Adrenal gland (tissue), 9 donors: ENCODE measurements at regions not wholly inside any gene's neighbourhood (a gene's known extent, or its start where the extent isn't known, plus 50 kb on each side); places are given as distances from the start of the nearest gene placed in this dataset.

Experiments used
- DNase-seq, 7 donors: peaks; one replicate each; pipeline ENCODE4 v3.0.0-alpha.2; 2019 to 2020
- H3K27ac ChIP-seq, 5 donors: fragments of 200-600 bp; sonication (generic) in 4 of 5; 1 replicate in 3 of 5; 2 replicates in 2 of 5; pipeline versions ENCODE4 v1.5.1 to v1.8.0; 2016 to 2020; ENCODE audit warnings: mild to moderate bottlenecking in 1 of 5
- H3K27me3 ChIP-seq: fragments of 200-600 bp; 2 replicates; pipeline ENCODE4 v1.8.0; 2021
- H3K36me3 ChIP-seq, 2 donors: fragments of 200-600 bp; replicated peaks in 1 of 2; 1 replicate in 1 of 2; 2 replicates in 1 of 2; pipeline versions ENCODE4 v1.5.1 to v1.8.0; 2018 to 2022
- H3K4me1 ChIP-seq, 2 donors: fragments of 200-600 bp; replicated peaks in 1 of 2; 1 replicate in 1 of 2; 2 replicates in 1 of 2; pipeline versions ENCODE4 v1.5.1 to v1.8.0; 2018 to 2021
- H3K4me3 ChIP-seq, 4 donors: fragments of 200-600 bp; sonication (generic) in 3 of 4; one replicate each; pipeline ENCODE4 v1.5.1; 2016 to 2018
- H3K9me3 ChIP-seq, 3 donors: fragments of 200-600 bp; sonication (generic) in 1 of 3; replicated peaks in 1 of 3; 1 replicate in 2 of 3; 2 replicates in 1 of 3; pipeline versions ENCODE4 v1.5.1 to v1.8.0; 2016 to 2021
- CTCF ChIP-seq, 6 experiments: fragments of 450-650 bp in 4 of 6; fragments of 200-600 bp in 2 of 6; sonication (generic) in 1 of 6; IDR thresholded peaks; 1 replicate in 5 of 6; 2 replicates in 1 of 6; pipeline versions ENCODE4 v1.5.1 to v1.8.0; 2016 to 2021; ENCODE audit warnings: antibody characterized with exemption in 6 of 6, mild to moderate bottlenecking in 2 of 6, moderate library complexity in 1 of 6
- POLR2A ChIP-seq, 2 donors: fragments of 450-650 bp; IDR thresholded peaks; one replicate each; pipeline ENCODE4 v1.6.1; 2017; ENCODE audit warnings: antibody characterized with exemption in 2 of 2, mild to moderate bottlenecking in 2 of 2, moderate library complexity in 1 of 2
- whole genome bisulfite sequencing, 4 donors: extraction: QIAGEN DNeasy Blood & Tissue Kit in 2 of 4; methylation state at CpG; one replicate each; pipeline versions ENCODE4 v1.1.5 to v1.1.7; 2013 to 2017; 5-methylcytosine and 5-hydroxymethylcytosine counted together
- intact Hi-C, 2 donors: fragments of 100-400 bp; cut with DNase I; formaldehyde crosslinking; loops; one replicate each; pipeline versions ENCODE4 v1.14.1 to v1.15.0; 2022 to 2023
- donor health status: healthy with polysubstance abuse.
- donor health status: Bipolar disorder and iron deficiency.
- donor health status: DM: yes; HTN: yes; CAD: no.
- donor health status: DM: no; HTN: no; CAD: no.
- donor health status: DM: no; HTN: no; CAD: no.

- no peak for DNase-seq
- no peaks in the 10 kb centered on the region for H3K9me3 ChIP-seq
- H3K27me3 ChIP-seq = no peaks in the 10 kb centered on the region
- H3K36me3 ChIP-seq = no peaks in the 10 kb centered on the region
- TF ChIP-seq POLR2A (IDR thresholded peaks at IDR 0.05) = no peak
- TF ChIP-seq CTCF (IDR thresholded peaks at IDR 0.05) = no peak
- intact Hi-C loops = no loop called here
- no peak overlapping the region for H3K4me3 ChIP-seq
- no peak overlapping the region for H3K27ac ChIP-seq
- WGBS, 4 donors = 44 to 63% (median 61%) methylated on average over 3 of the region's 3 CpGs
- H3K4me1 ChIP-seq = no peaks in the 10 kb centered on the region
Observed at GRCh38 chr3:135532021-135532420, 433.5 kb upstream of the PPP2R3A start.

- H3K27ac ChIP-seq = no peak overlapping the region
- no peaks in the 10 kb centered on the region for H3K9me3 ChIP-seq
- no peak overlapping the region for H3K4me3 ChIP-seq
- H3K4me1 ChIP-seq = no peaks in the 10 kb centered on the region
- no peak for DNase-seq
- H3K36me3 ChIP-seq = no peaks in the 10 kb centered on the region
- no peaks in the 10 kb centered on the region for H3K27me3 ChIP-seq
- TF ChIP-seq CTCF (IDR thresholded peaks at IDR 0.05) = no peak
- TF ChIP-seq POLR2A (IDR thresholded peaks at IDR 0.05) = no peak
- 54 to 81% (median 68%) methylated on average over 2 of the region's 2 CpGs for WGBS, 4 donors
- intact Hi-C loops = no loop called here
Observed at GRCh38 chr3:135538123-135538522, 427.4 kb upstream of the PPP2R3A start.

GRCh38 chr3:135539351-135539750 is 426.2 kb upstream of the PPP2R3A start:
- Histone ChIP-seq H3K27me3 (no peaks in the 10 kb centered on the region), H3K4me1 (no peaks in the 10 kb centered on the region), H3K36me3 (no peaks in the 10 kb centered on the region), H3K4me3 (no peak overlapping the region), H3K27ac (no peak overlapping the region), H3K9me3 (no peaks in the 10 kb centered on the region)
- WGBS, 4 donors = 50 to 60% (median 53%) methylated on average over 3 to 4 of the region's 4 CpGs
- intact Hi-C loops = no loop called here
- TF ChIP-seq CTCF (IDR thresholded peaks at IDR 0.05) (no peak), POLR2A (IDR thresholded peaks at IDR 0.05) (no peak)
- DNase-seq = no peak

- Histone ChIP-seq H3K9me3 (no peaks in the 10 kb centered on the region), H3K27ac (no peak overlapping the region), H3K4me1 (no peaks in the 10 kb centered on the region), H3K27me3 (no peaks in the 10 kb centered on the region), H3K36me3 (no peaks in the 10 kb centered on the region), H3K4me3 (no peak overlapping the region)
- WGBS, 4 donors = 82 to 90% (median 83%) methylated on average over 3 of the region's 3 CpGs
- TF ChIP-seq CTCF (IDR thresholded peaks at IDR 0.05) (no peak), POLR2A (IDR thresholded peaks at IDR 0.05) (no peak)
- no peak for DNase-seq
- intact Hi-C loops = no loop called here
Observed at GRCh38 chr3:135539854-135540253, 425.7 kb upstream of the PPP2R3A start.
